GM13977 (cell line): ENCODE measurements at regions not wholly inside any gene's neighbourhood (a gene's known extent, or its start where the extent isn't known, plus 50 kb on each side); places are given as distances from the start of the nearest gene placed in this dataset.

Experiments
- DNase-seq: peaks from one replicate; pipeline ENCODE4 v3.0.0; 2012; ENCODE audit warnings: low spot score
- CTCF ChIP-seq: IDR thresholded peaks from 2 replicates; pipeline ENCODE4 v1.5.1; 2012; ENCODE audit warnings: mild to moderate bottlenecking, control low read depth; ENCODE audit not compliant: insufficient read depth; ENCODE audit errors: extremely low read depth, missing control alignments
- in situ Hi-C: fragments of 300-500 bp; cut with MboI; formaldehyde crosslinking; loops from one replicate; pipeline ENCODE4 v1.12.0; 2022; ENCODE audit warnings: low sequenced_read_pairs, low pct_unique_long_range_greater_than_20kb, mixed read lengths, inconsistent platforms; ENCODE audit not compliant: unreplicated experiment

- TF ChIP-seq CTCF: no peak
- DNase-seq: no peak
- in situ Hi-C loops: no loop called here
Observed at GRCh38 chr2:19731037-19731436, 170.7 kb downstream of the TTC32 start.

- in situ Hi-C loops: no loop called here
- no peak for TF ChIP-seq CTCF
- DNase-seq: no peak
Observed at GRCh38 chr2:19728125-19728524, 173.7 kb downstream of the TTC32 start.

GRCh38 chr2:19725392-19725791 lies 176.4 kb downstream of the TTC32 start:
- TF ChIP-seq CTCF: no peak
- in situ Hi-C loops: no loop called here
- no peak for DNase-seq

- DNase-seq: no peak
- TF ChIP-seq CTCF: no peak
- in situ Hi-C loops: no loop called here
Observed at GRCh38 chr2:19723021-19723420, 178.8 kb downstream of the TTC32 start.

GRCh38 chr2:19722531-19722971 lies 179.2 kb downstream of the TTC32 start:
- no peak for TF ChIP-seq CTCF
- DNase-seq: no peak
- in situ Hi-C loops: no loop called here

- DNase-seq: no peak
- no peak for TF ChIP-seq CTCF
- in situ Hi-C loops: no loop called here
Observed at GRCh38 chr2:19720306-19720705, 181.5 kb downstream of the TTC32 start.

GRCh38 chr2:19719540-19719939 lies 182.2 kb downstream of the TTC32 start:
- in situ Hi-C loops: no loop called here
- no peak for TF ChIP-seq CTCF
- no peak for DNase-seq
